ENCODE measurements at regions not wholly inside any gene's neighbourhood (a gene's known extent, or its start where the extent isn't known, plus 50 kb on each side); places are given as distances from the start of the nearest gene placed in this dataset.
A peak's percentile ranks its signal among the peaks of the same experiment; 100 is the strongest.

- H3K79me1 ChIP-seq (ENCODE audit: low read depth in 1 of 2, low read length in 2 of 2), result no peaks in the 10 kb centered on the region
- H3K14ac ChIP-seq (replicated peaks; ENCODE audit: low read depth, low read length), result no peak overlapping the region
- H2AFZ ChIP-seq (replicated peaks; ENCODE audit: low read length, poor library complexity), result peak overlapping the region; percentile 65
- TF ChIP-seq CHD1 (IDR thresholded peaks at IDR 0.05; ENCODE audit: low read depth, low read length), result no peak
- TF ChIP-seq USF2 (IDR thresholded peaks at IDR 0.05; ENCODE audit: low read depth, low read length), result no peak
- TF ChIP-seq RAD21 (IDR thresholded peaks at IDR 0.05; ENCODE audit: low read length), result no peak
- TF ChIP-seq ELK1 (IDR thresholded peaks at IDR 0.05; ENCODE audit: borderline replicate concordance, low read depth, low read length), result no peak
- no peak for TF ChIP-seq MAFK (IDR thresholded peaks at IDR 0.05; ENCODE audit: low read depth, low read length)
- no peak for TF ChIP-seq SMC3 (IDR thresholded peaks at IDR 0.05; ENCODE audit: low read depth, low read length)
- no peak for TF ChIP-seq RCOR1 (IDR thresholded peaks at IDR 0.05; ENCODE audit: insufficient replicate concordance, low read length)
- TF ChIP-seq NFE2L2 (IDR thresholded peaks at IDR 0.05; ENCODE audit: low read depth, low read length), result no peak
- no peak for TF ChIP-seq BHLHE40 (IDR thresholded peaks at IDR 0.05; ENCODE audit: low read depth, low read length)
- no peak for TF ChIP-seq CTCF (conservative IDR thresholded peaks at IDR 0.05; ENCODE audit: low read depth, low read length)
- TF ChIP-seq RFX5 (IDR thresholded peaks at IDR 0.05; ENCODE audit: low read depth, low read length), result no peak
- no peak for TF ChIP-seq POLR2A (IDR thresholded peaks at IDR 0.05; ENCODE audit: low read depth, low read length)
- no peak for TF ChIP-seq FOS (IDR thresholded peaks at IDR 0.05; ENCODE audit: low read depth, low read length)
- no peak overlapping the region for H3K27ac ChIP-seq (ENCODE audit: insufficient read depth, low read length)
- H3K56ac ChIP-seq (ENCODE audit: extremely low read depth, insufficient read depth, low read length), result no peak overlapping the region
- H2BK5ac ChIP-seq (ENCODE audit: low read depth, low read length, poor library complexity, severe bottlenecking), result peak overlapping the region; percentile 40
- H3K4ac ChIP-seq (ENCODE audit: low read depth, low read length), result peak overlapping the region; percentile 11; the same call in 1 of the 2 replicates
- intact Hi-C loops (cut with micrococcal nuclease) (loop anchor here (10.0 kb wide), 1 partner anchor 746 kb away; the partner anchor contains the start of gene ZNF521), dilution Hi-C loops (cut with HindIII; ENCODE audit: low sequenced_read_pairs, unreplicated experiment) (no loop called here), in situ Hi-C loops (cut with MboI; ENCODE audit: low sequenced_read_pairs) (no loop called here)
- no peak overlapping the region; the same call in 1 of the 2 replicates for H2AK5ac ChIP-seq (ENCODE audit: low read depth, low read length)
- peak overlapping the region in 1 of 2 experiments; percentile 39; a peak in 1 of 4 replicates for H4K8ac ChIP-seq (ENCODE audit: low read depth in 2 of 2, low read length in 2 of 2)
- H3K27me3 ChIP-seq (ENCODE audit: control insufficient read depth, insufficient read depth, low read length), result peaks cover 2% of the 10 kb centered on the region; the same call in 1 of the 2 replicates
- no TSS peak for BruUV-seq (replicated peaks)
- H3K4me1 ChIP-seq (ENCODE audit: control insufficient read depth, insufficient read depth, low read length), result no peaks in the 10 kb centered on the region
- CTCF ChIA-PET, result no interaction called here
- H4K91ac ChIP-seq (ENCODE audit: insufficient read depth, low read depth, low read length), result peak overlapping the region; percentile 33; the same call in 1 of the 2 replicates
- H4K20me1 ChIP-seq (ENCODE audit: insufficient read depth, low read length), result no peaks in the 10 kb centered on the region
- H2BK15ac ChIP-seq (ENCODE audit: low read depth, low read length), result peak overlapping the region; percentile 76; the same call in 1 of the 3 replicates
- no peak overlapping the region for H3K4me3 ChIP-seq (ENCODE audit: insufficient read depth, low read depth, low read length)
- H3K18ac ChIP-seq (ENCODE audit: low read depth, low read length), result no peak overlapping the region; the same call in 1 of the 2 replicates
- POLR2A ChIA-PET (ENCODE audit: unreplicated experiment), result interaction anchor here (0.7 kb wide), 1 partner anchor 47 kb away, joined by 3 read pairs; no protein-coding TSS in a partner anchor
- WGBS, 2 experiments (ENCODE audit: extremely low coverage in 2 of 2, insufficient read length in 1 of 2), result 56% methylated on average over 3 of the region's 7 CpGs; no CpG with 5 or more reads in 1 of the 2 experiments
- peak overlapping the region; percentile 48; the same call in 1 of the 2 replicates for H2BK20ac ChIP-seq (ENCODE audit: low read depth, low read length)
- ATAC-seq (ENCODE audit: low read depth) (peak; percentile 42), DNase-seq (peak; percentile 24)
- H3K9ac ChIP-seq (ENCODE audit: low read depth, low read length), result no peak overlapping the region
- H3K23ac ChIP-seq (ENCODE audit: low read depth, low read length), result no peak overlapping the region
- H3K9me3 ChIP-seq (ENCODE audit: control insufficient read depth, insufficient read depth, low read length), result no peaks in the 10 kb centered on the region
- no peak overlapping the region for H3K4me2 ChIP-seq (ENCODE audit: low read depth, low read length)
- H2BK120ac ChIP-seq (ENCODE audit: low read depth, low read length), result no peak overlapping the region; the same call in 1 of the 2 replicates
- no peaks in the 10 kb centered on the region; the same call in 1 of the 2 replicates for H3K9me1 ChIP-seq (ENCODE audit: insufficient read depth, low read length)
- H4K5ac ChIP-seq (ENCODE audit: low read depth, low read length), result no peak overlapping the region
- no peak overlapping the region for H2AK9ac ChIP-seq (replicated peaks; ENCODE audit: low read depth, low read length, poor library complexity)
- no peaks in the 10 kb centered on the region for H3K36me3 ChIP-seq (ENCODE audit: control insufficient read depth, insufficient read depth, low read length)
These were observed 148.8 kb downstream of the HRH4 start for GRCh38 chr18:24609254-24609653.
